ENCODE measurements at regions not wholly inside any gene's neighbourhood (a gene's known extent, or its start where the extent isn't known, plus 50 kb on each side); places are given as distances from the start of the nearest gene placed in this dataset.

- H3K4me3 ChIP-seq (ENCODE audit: insufficient read length, low read depth), result no peak overlapping the region
- no peak for TF ChIP-seq SUZ12 (IDR thresholded peaks at IDR 0.05; ENCODE audit: extremely low read depth, insufficient read depth, insufficient read length)
- TF ChIP-seq ZNF274 (IDR thresholded peaks at IDR 0.05; ENCODE audit: low read depth, low read length), result no peak
- no peak for TF ChIP-seq YY1 (IDR thresholded peaks at IDR 0.05; ENCODE audit: insufficient read depth, insufficient read length)
- H3K36me3 ChIP-seq (ENCODE audit: insufficient read depth, insufficient read length, low read length), result no peaks in the 10 kb centered on the region
- H3K27me3 ChIP-seq (ENCODE audit: insufficient read depth, insufficient read length), result no peaks in the 10 kb centered on the region
- DNase-seq (ENCODE audit: low read depth, low spot score), result no peak
- no peaks in the 10 kb centered on the region for H3K4me1 ChIP-seq (ENCODE audit: insufficient read depth, insufficient read length)
- H3K9ac ChIP-seq (ENCODE audit: insufficient read length, low read depth), result no peak overlapping the region
- peaks cover 7% of the 10 kb centered on the region; the same call in 1 of the 2 replicates for H3K9me3 ChIP-seq (ENCODE audit: insufficient read depth, low read length)
These were observed 1209.4 kb downstream of the UQCRFS1 start for GRCh38 chr19:28003543-28003942.

GRCh38 chr19:27997069-27997468 lies 1215.9 kb downstream of the UQCRFS1 start:
- no peak for DNase-seq (ENCODE audit: low read depth, low spot score)
- TF ChIP-seq YY1 (IDR thresholded peaks at IDR 0.05; ENCODE audit: insufficient read depth, insufficient read length) (no peak), SUZ12 (IDR thresholded peaks at IDR 0.05; ENCODE audit: extremely low read depth, insufficient read depth, insufficient read length) (no peak), ZNF274 (IDR thresholded peaks at IDR 0.05; ENCODE audit: low read depth, low read length) (no peak)
- no peak overlapping the region for H3K4me3 ChIP-seq (ENCODE audit: insufficient read length, low read depth)
- H3K9ac ChIP-seq (ENCODE audit: insufficient read length, low read depth), result no peak overlapping the region
- H3K9me3 ChIP-seq (ENCODE audit: insufficient read depth, low read length), result no peaks in the 10 kb centered on the region
- H3K36me3 ChIP-seq (ENCODE audit: insufficient read depth, insufficient read length, low read length), result no peaks in the 10 kb centered on the region
- H3K4me1 ChIP-seq (ENCODE audit: insufficient read depth, insufficient read length), result no peaks in the 10 kb centered on the region
- H3K27me3 ChIP-seq (ENCODE audit: insufficient read depth, insufficient read length), result no peaks in the 10 kb centered on the region

GRCh38 chr19:27993619-27994570 lies 1219.1 kb downstream of the UQCRFS1 start:
- TF ChIP-seq ZNF274 (IDR thresholded peaks at IDR 0.05; ENCODE audit: low read depth, low read length) (no peak), SUZ12 (IDR thresholded peaks at IDR 0.05; ENCODE audit: extremely low read depth, insufficient read depth, insufficient read length) (no peak), YY1 (IDR thresholded peaks at IDR 0.05; ENCODE audit: insufficient read depth, insufficient read length) (no peak)
- no peak overlapping the region for H3K4me3 ChIP-seq (ENCODE audit: insufficient read length, low read depth)
- H3K27me3 ChIP-seq (ENCODE audit: insufficient read depth, insufficient read length), result no peaks in the 10 kb centered on the region
- no peak for DNase-seq (ENCODE audit: low read depth, low spot score)
- H3K36me3 ChIP-seq (ENCODE audit: insufficient read depth, insufficient read length, low read length), result no peaks in the 10 kb centered on the region
- H3K9me3 ChIP-seq (ENCODE audit: insufficient read depth, low read length), result no peaks in the 10 kb centered on the region
- H3K9ac ChIP-seq (ENCODE audit: insufficient read length, low read depth), result no peak overlapping the region
- H3K4me1 ChIP-seq (ENCODE audit: insufficient read depth, insufficient read length), result no peaks in the 10 kb centered on the region

DNA sequence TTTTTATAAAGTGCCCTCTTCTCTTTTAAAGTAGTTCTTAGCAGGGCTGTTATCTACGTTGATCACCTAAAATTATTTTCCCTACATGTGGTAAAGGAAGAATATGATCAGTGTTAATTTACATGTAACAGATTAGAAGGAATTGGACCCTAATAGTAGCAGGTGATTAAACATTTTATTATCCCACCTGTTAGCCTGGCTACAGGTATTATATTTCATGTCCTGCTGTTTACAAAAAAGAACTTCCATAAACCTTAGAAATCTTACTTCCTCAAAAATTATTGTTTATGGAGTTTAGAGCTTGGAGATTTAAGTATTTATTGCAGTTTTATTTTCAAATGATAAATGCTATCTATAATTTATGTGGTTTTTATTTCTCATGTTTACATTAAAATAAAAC lies 1226.7 kb downstream of the UQCRFS1 start:
- TF ChIP-seq SUZ12 (IDR thresholded peaks at IDR 0.05; ENCODE audit: extremely low read depth, insufficient read depth, insufficient read length) (no peak), YY1 (IDR thresholded peaks at IDR 0.05; ENCODE audit: insufficient read depth, insufficient read length) (no peak), ZNF274 (IDR thresholded peaks at IDR 0.05; ENCODE audit: low read depth, low read length) (no peak)
- H3K4me1 ChIP-seq (ENCODE audit: insufficient read depth, insufficient read length), result no peaks in the 10 kb centered on the region
- H3K9me3 ChIP-seq (ENCODE audit: insufficient read depth, low read length), result no peaks in the 10 kb centered on the region
- H3K27me3 ChIP-seq (ENCODE audit: insufficient read depth, insufficient read length), result no peaks in the 10 kb centered on the region
- H3K36me3 ChIP-seq (ENCODE audit: insufficient read depth, insufficient read length, low read length), result no peaks in the 10 kb centered on the region
- DNase-seq (ENCODE audit: low read depth, low spot score), result no peak
- no peak overlapping the region for H3K9ac ChIP-seq (ENCODE audit: insufficient read length, low read depth)
- H3K4me3 ChIP-seq (ENCODE audit: insufficient read length, low read depth), result no peak overlapping the region

DNA sequence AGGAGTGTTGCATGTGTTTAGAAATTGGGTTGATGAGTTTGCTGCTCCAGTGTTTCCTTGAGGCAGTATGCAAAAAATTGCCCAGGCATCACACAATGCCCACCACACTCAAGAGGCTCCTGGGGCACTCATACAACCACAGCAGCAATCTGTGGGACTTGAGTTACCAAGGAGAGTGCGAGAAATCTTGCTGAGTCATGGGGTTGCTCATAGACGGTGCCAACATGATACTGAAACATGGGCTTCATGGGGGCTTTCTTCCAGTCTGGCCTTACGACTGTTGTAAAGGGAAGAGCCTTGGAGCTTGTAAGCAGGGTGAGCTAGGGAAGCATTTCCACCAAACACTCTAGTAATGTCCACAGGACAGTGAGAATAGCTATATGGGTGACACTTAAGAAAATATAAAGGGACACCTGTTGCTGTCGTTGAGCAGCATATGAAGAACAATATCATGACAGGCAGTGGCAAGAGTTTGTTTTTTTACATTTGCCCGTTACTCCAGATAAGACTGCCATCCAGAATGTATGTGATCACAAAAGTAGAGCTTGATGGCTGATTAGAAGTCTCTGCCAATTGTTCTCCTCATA lies 1237.4 kb downstream of the UQCRFS1 start:
- no peaks in the 10 kb centered on the region for H3K36me3 ChIP-seq (ENCODE audit: insufficient read depth, insufficient read length, low read length)
- peaks cover 12% of the 10 kb centered on the region for H3K4me1 ChIP-seq (ENCODE audit: insufficient read depth, insufficient read length)
- no peaks in the 10 kb centered on the region for H3K27me3 ChIP-seq (ENCODE audit: insufficient read depth, insufficient read length)
- no peak overlapping the region for H3K9ac ChIP-seq (ENCODE audit: insufficient read length, low read depth)
- DNase-seq (ENCODE audit: low read depth, low spot score), result no peak
- TF ChIP-seq SUZ12 (IDR thresholded peaks at IDR 0.05; ENCODE audit: extremely low read depth, insufficient read depth, insufficient read length), result no peak
- no peak for TF ChIP-seq YY1 (IDR thresholded peaks at IDR 0.05; ENCODE audit: insufficient read depth, insufficient read length)
- no peak for TF ChIP-seq ZNF274 (IDR thresholded peaks at IDR 0.05; ENCODE audit: low read depth, low read length)
- no peaks in the 10 kb centered on the region for H3K9me3 ChIP-seq (ENCODE audit: insufficient read depth, low read length)
- no peak overlapping the region for H3K4me3 ChIP-seq (ENCODE audit: insufficient read length, low read depth)

DNA sequence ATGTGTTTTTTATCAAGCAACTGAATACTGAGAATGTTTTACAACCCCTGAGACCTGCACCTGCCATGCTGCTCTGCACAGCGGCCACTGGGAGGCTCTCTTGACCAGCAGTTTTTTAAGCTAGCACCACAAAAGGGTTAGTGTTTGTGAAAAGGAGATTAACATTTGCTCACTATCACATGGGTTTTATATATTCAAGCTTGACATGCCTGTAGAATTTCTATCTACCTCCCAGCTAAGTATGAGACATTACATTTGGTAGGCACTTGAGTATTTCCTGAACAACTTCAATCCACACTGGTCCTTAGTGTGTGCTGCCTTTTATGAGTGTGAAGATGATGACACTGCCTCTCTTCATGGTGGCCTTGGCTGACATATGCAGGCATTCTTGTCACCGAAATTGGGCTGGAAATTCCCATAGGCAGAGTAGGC lies 1238.9 kb downstream of the UQCRFS1 start:
- Histone ChIP-seq H3K4me1 (ENCODE audit: insufficient read depth, insufficient read length) (peaks cover 12% of the 10 kb centered on the region), H3K9ac (ENCODE audit: insufficient read length, low read depth) (no peak overlapping the region), H3K9me3 (ENCODE audit: insufficient read depth, low read length) (no peaks in the 10 kb centered on the region), H3K36me3 (ENCODE audit: insufficient read depth, insufficient read length, low read length) (no peaks in the 10 kb centered on the region), H3K4me3 (ENCODE audit: insufficient read length, low read depth) (no peak overlapping the region), H3K27me3 (ENCODE audit: insufficient read depth, insufficient read length) (no peaks in the 10 kb centered on the region)
- DNase-seq (ENCODE audit: low read depth, low spot score), result no peak
- TF ChIP-seq YY1 (IDR thresholded peaks at IDR 0.05; ENCODE audit: insufficient read depth, insufficient read length) (no peak), ZNF274 (IDR thresholded peaks at IDR 0.05; ENCODE audit: low read depth, low read length) (no peak), SUZ12 (IDR thresholded peaks at IDR 0.05; ENCODE audit: extremely low read depth, insufficient read depth, insufficient read length) (no peak)

All from NT2/D1 (cell line).